Right atrium auricular region (tissue), 2 donors: ENCODE measurements at regions not wholly inside any gene's neighbourhood (a gene's known extent, or its start where the extent isn't known, plus 50 kb on each side); places are given as distances from the start of the nearest gene placed in this dataset.

Experiments
- DNase-seq: peaks from one replicate; pipeline ENCODE4 v3.0.0-alpha.2; 2019; ENCODE audit warnings: low spot score
- H3K27ac ChIP-seq, 2 donors: fragments of 200-600 bp; sonication (generic); 1 replicate in 1 of 2; 2 replicates in 1 of 2; pipeline ENCODE4 v1.5.1; 2016 to 2019
- H3K27me3 ChIP-seq, 2 donors: fragments of 200-600 bp; sonication (generic); one replicate each; pipeline versions ENCODE4 v1.5.1 to v1.6.0; 2017 to 2019
- H3K36me3 ChIP-seq: fragments of 200-600 bp; sonication (generic); one replicate; pipeline ENCODE4 v1.5.1; 2016
- H3K4me1 ChIP-seq, 2 donors: fragments of 200-600 bp; sonication (generic); one replicate each; pipeline versions ENCODE4 v1.5.1 to v1.6.0; 2017 to 2019
- H3K4me3 ChIP-seq, 2 donors: fragments of 200-600 bp; sonication (generic); 1 replicate in 1 of 2; 2 replicates in 1 of 2; pipeline ENCODE4 v1.5.1; 2017 to 2019; ENCODE audit warnings: mild to moderate bottlenecking in 1 of 2, moderate library complexity in 1 of 2
- H3K9me3 ChIP-seq, 2 donors: fragments of 200-600 bp; sonication (generic); one replicate each; pipeline ENCODE4 v1.5.1; 2019
- TF ChIP-seq, protein P1 (sequence below), 2 donors: fragments of 200-600 bp; sonication (generic); IDR thresholded peaks; one replicate each; pipeline ENCODE4 v1.5.1; 2019; ENCODE audit warnings: antibody characterized with exemption in 2 of 2

DNA sequence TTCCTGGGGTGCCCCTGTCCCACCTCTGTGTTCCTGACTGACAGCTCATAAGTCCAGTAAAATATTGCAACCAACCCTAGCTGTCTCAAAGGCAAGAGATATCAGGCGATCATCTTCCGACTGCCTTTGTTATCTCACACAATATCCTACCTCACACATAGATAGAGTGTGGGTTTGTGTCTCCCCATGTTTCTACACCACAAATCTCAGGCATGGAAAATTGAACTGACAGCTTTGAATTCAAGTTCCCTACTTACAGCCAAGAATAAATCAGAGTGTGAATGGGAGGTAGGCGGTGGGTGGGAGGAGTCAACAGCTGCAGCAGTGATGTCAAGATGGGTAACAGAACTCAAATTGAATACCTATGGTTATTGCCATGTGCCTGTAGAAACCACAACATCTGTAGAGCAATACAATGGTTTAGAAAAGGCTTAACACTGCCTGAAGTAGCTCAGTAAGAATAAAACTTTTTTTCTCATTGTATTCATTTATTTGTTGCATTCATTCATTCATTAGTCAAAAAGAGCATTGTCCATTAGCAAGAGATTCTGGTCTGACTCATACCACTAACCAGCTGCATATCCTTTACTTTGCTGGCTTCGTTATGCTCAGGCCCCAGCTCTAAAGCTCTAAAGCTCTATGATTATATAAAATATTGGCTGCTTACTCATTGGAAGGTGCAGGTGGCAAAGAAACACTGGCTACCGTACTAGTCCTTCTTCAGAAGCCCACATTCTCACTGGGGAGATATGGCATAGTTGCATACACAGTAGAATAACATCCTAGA, 108.2 kb upstream of the DMAC1 start:
- DNase-seq: no peak
- Histone ChIP-seq H3K27me3 (no peaks in the 10 kb centered on the region), H3K4me3 (no peak overlapping the region), H3K4me1 (no peaks in the 10 kb centered on the region), H3K9me3 (no peaks in the 10 kb centered on the region), H3K36me3 (no peaks in the 10 kb centered on the region), H3K27ac (no peak overlapping the region)
- TF ChIP-seq, protein P1, sequence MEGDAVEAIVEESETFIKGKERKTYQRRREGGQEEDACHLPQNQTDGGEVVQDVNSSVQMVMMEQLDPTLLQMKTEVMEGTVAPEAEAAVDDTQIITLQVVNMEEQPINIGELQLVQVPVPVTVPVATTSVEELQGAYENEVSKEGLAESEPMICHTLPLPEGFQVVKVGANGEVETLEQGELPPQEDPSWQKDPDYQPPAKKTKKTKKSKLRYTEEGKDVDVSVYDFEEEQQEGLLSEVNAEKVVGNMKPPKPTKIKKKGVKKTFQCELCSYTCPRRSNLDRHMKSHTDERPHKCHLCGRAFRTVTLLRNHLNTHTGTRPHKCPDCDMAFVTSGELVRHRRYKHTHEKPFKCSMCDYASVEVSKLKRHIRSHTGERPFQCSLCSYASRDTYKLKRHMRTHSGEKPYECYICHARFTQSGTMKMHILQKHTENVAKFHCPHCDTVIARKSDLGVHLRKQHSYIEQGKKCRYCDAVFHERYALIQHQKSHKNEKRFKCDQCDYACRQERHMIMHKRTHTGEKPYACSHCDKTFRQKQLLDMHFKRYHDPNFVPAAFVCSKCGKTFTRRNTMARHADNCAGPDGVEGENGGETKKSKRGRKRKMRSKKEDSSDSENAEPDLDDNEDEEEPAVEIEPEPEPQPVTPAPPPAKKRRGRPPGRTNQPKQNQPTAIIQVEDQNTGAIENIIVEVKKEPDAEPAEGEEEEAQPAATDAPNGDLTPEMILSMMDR (IDR thresholded peaks at IDR 0.05): no peak

GRCh38 chr9:7906783-7907550, 107.4 kb upstream of the DMAC1 start:
- no peaks in the 10 kb centered on the region for H3K9me3 ChIP-seq
- no peak for DNase-seq
- TF ChIP-seq, protein P1 (IDR thresholded peaks at IDR 0.05): no peak

DNA sequence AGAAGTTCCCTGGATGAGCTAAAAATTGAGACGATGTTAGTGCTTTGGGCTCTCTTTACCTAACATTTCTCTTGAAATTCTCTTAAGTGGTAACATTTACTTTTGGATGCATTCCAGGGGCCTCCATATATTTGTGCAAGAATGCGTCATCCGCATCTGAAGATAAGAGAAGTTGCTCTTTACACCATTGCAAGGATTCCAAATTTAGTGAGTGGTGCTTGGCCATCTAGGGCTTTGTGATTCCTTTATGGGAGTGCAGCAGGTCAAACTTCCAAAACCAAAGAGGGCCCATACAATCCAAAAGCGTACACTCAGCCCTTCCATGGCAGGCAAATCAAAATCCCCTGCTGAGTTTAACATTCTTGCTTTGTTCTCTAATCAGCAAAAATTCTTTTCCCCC, 102.0 kb upstream of the DMAC1 start:
- Histone ChIP-seq H3K36me3 (no peaks in the 10 kb centered on the region), H3K27ac (no peak overlapping the region), H3K4me1 (no peaks in the 10 kb centered on the region), H3K4me3 (no peak overlapping the region), H3K9me3 (no peaks in the 10 kb centered on the region), H3K27me3 (no peaks in the 10 kb centered on the region)
- DNase-seq: no peak
- TF ChIP-seq, protein P1 (IDR thresholded peaks at IDR 0.05): no peak

More at GRCh38 chr9:7906783-7907550, 107.4 kb upstream of the DMAC1 start:
- no peaks in the 10 kb centered on the region for H3K27me3 ChIP-seq
- no peak overlapping the region for H3K27ac ChIP-seq
- H3K4me1 ChIP-seq: no peaks in the 10 kb centered on the region
- H3K36me3 ChIP-seq: no peaks in the 10 kb centered on the region
- H3K4me3 ChIP-seq: no peak overlapping the region

- Histone ChIP-seq H3K27ac (no peak overlapping the region), H3K4me1 (no peaks in the 10 kb centered on the region), H3K9me3 (no peaks in the 10 kb centered on the region), H3K4me3 (no peak overlapping the region), H3K36me3 (no peaks in the 10 kb centered on the region), H3K27me3 (no peaks in the 10 kb centered on the region)
- TF ChIP-seq, protein P1 (IDR thresholded peaks at IDR 0.05): no peak
- DNase-seq: no peak
These were observed 101.0 kb upstream of the DMAC1 start for GRCh38 chr9:7900541-7900940.

DNA sequence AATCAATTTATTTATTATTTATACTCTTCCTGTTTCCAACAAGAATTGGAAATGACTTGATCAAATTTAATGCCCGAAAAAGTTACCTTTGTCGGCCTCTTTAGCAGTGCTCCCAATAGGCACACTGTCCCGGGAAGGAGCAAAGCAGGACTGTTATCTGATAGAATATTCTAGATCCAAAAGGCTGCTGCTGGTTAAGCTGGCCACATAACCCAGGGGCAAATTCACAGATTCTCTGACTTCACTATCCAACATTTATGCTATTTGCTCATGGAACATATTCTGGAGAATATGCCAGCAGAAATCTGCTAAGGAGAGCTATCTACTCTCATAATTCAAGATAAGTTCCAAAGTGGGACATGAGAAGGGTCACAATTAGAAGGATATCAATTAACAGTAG, 100.2 kb upstream of the DMAC1 start:
- no peak overlapping the region for H3K4me3 ChIP-seq
- H3K4me1 ChIP-seq: no peaks in the 10 kb centered on the region
- TF ChIP-seq, protein P1 (IDR thresholded peaks at IDR 0.05): no peak
- no peaks in the 10 kb centered on the region for H3K9me3 ChIP-seq
- no peak overlapping the region for H3K27ac ChIP-seq
- H3K36me3 ChIP-seq: no peaks in the 10 kb centered on the region
- no peaks in the 10 kb centered on the region for H3K27me3 ChIP-seq
- DNase-seq: no peak
